ENCODE measurements at regions not wholly inside any gene's neighbourhood (a gene's known extent, or its start where the extent isn't known, plus 50 kb on each side); places are given as distances from the start of the nearest gene placed in this dataset.

GRCh38 chr6:145139140-145139850 is 596.0 kb downstream of the EPM2A start:
- DNase-seq (ENCODE audit: low spot score), result peak; percentile 72
- TF ChIP-seq EZH2 (IDR thresholded peaks at IDR 0.05; ENCODE audit: borderline replicate concordance, low read depth, low read length, poor library complexity, severe bottlenecking), result no peak
- TF ChIP-seq CTCF (conservative IDR thresholded peaks at IDR 0.05; ENCODE audit: low read depth, low read length), result no peak
- no TSS peak for BruUV-seq (replicated peaks)
- Histone ChIP-seq H3K27me3 (replicated peaks; ENCODE audit: insufficient read depth, low read depth, low read length, poor library complexity) (no peaks in the 10 kb centered on the region), H3K27ac (ENCODE audit: low read depth, low read length, poor library complexity, severe bottlenecking) (peak overlapping the region; percentile 72), H3K4me1 (ENCODE audit: insufficient read depth, low read length, poor library complexity, severe bottlenecking) (peaks cover 18% of the 10 kb centered on the region), H3K4me3 (ENCODE audit: low read depth, low read length, poor library complexity, severe bottlenecking) (no peak overlapping the region), H3K36me3 (ENCODE audit: insufficient read depth, low read length, poor library complexity, severe bottlenecking) (no peaks in the 10 kb centered on the region), H3K9me3 (ENCODE audit: low read depth, low read length, poor library complexity, severe bottlenecking) (no peaks in the 10 kb centered on the region)
- CTCF ChIA-PET, result no interaction called here
- POLR2A ChIA-PET (ENCODE audit: low non-redundant PET), result no interaction called here
- intact Hi-C loops (cut with micrococcal nuclease; ENCODE audit: unreplicated experiment), result loop anchor here (5.0 kb wide), 1 partner anchor 112 kb away; no protein-coding TSS in a partner anchor

GRCh38 chr6:145139895-145140294 is 595.4 kb downstream of the EPM2A start:
- intact Hi-C loops (cut with micrococcal nuclease; ENCODE audit: unreplicated experiment), result loop anchor here (5.0 kb wide), 2 partner anchors 113 to 558 kb away; no protein-coding TSS in a partner anchor
- Histone ChIP-seq H3K4me3 (ENCODE audit: low read depth, low read length, poor library complexity, severe bottlenecking) (no peak overlapping the region), H3K27ac (ENCODE audit: low read depth, low read length, poor library complexity, severe bottlenecking) (no peak overlapping the region), H3K9me3 (ENCODE audit: low read depth, low read length, poor library complexity, severe bottlenecking) (no peaks in the 10 kb centered on the region), H3K4me1 (ENCODE audit: insufficient read depth, low read length, poor library complexity, severe bottlenecking) (peaks cover 18% of the 10 kb centered on the region), H3K36me3 (ENCODE audit: insufficient read depth, low read length, poor library complexity, severe bottlenecking) (no peaks in the 10 kb centered on the region), H3K27me3 (replicated peaks; ENCODE audit: insufficient read depth, low read depth, low read length, poor library complexity) (no peaks in the 10 kb centered on the region)
- TF ChIP-seq EZH2 (IDR thresholded peaks at IDR 0.05; ENCODE audit: borderline replicate concordance, low read depth, low read length, poor library complexity, severe bottlenecking), result no peak
- no peak for TF ChIP-seq CTCF (conservative IDR thresholded peaks at IDR 0.05; ENCODE audit: low read depth, low read length)
- CTCF ChIA-PET, result no interaction called here
- BruUV-seq (replicated peaks), result no TSS peak
- DNase-seq (ENCODE audit: low spot score), result no peak
- POLR2A ChIA-PET (ENCODE audit: low non-redundant PET), result no interaction called here

GRCh38 chr6:145141572-145141971 is 593.7 kb downstream of the EPM2A start:
- no peaks in the 10 kb centered on the region for H3K36me3 ChIP-seq (ENCODE audit: insufficient read depth, low read length, poor library complexity, severe bottlenecking)
- no peaks in the 10 kb centered on the region for H3K9me3 ChIP-seq (ENCODE audit: low read depth, low read length, poor library complexity, severe bottlenecking)
- no peak overlapping the region for H3K27ac ChIP-seq (ENCODE audit: low read depth, low read length, poor library complexity, severe bottlenecking)
- H3K4me3 ChIP-seq (ENCODE audit: low read depth, low read length, poor library complexity, severe bottlenecking), result no peak overlapping the region
- BruUV-seq (replicated peaks), result no TSS peak
- H3K4me1 ChIP-seq (ENCODE audit: insufficient read depth, low read length, poor library complexity, severe bottlenecking), result peaks cover 18% of the 10 kb centered on the region
- no peaks in the 10 kb centered on the region for H3K27me3 ChIP-seq (replicated peaks; ENCODE audit: insufficient read depth, low read depth, low read length, poor library complexity)
- DNase-seq (ENCODE audit: low spot score), result no peak
- no peak for TF ChIP-seq CTCF (conservative IDR thresholded peaks at IDR 0.05; ENCODE audit: low read depth, low read length)
- no peak for TF ChIP-seq EZH2 (IDR thresholded peaks at IDR 0.05; ENCODE audit: borderline replicate concordance, low read depth, low read length, poor library complexity, severe bottlenecking)
- intact Hi-C loops (cut with micrococcal nuclease; ENCODE audit: unreplicated experiment), result loop anchor here (5.0 kb wide), 1 partner anchor 559 kb away; no protein-coding TSS in a partner anchor
- POLR2A ChIA-PET (ENCODE audit: low non-redundant PET), result no interaction called here
- CTCF ChIA-PET, result no interaction called here
